NCI-H1105 (cell line): ENCODE measurements at regions not wholly inside any gene's neighbourhood (a gene's known extent, or its start where the extent isn't known, plus 50 kb on each side); places are given as distances from the start of the nearest gene placed in this dataset.

Source experiments
- DNase-seq: peaks from one replicate; lab custom pipeline; 2025; lab: John Stamatoyannopoulos, UW

DNA sequence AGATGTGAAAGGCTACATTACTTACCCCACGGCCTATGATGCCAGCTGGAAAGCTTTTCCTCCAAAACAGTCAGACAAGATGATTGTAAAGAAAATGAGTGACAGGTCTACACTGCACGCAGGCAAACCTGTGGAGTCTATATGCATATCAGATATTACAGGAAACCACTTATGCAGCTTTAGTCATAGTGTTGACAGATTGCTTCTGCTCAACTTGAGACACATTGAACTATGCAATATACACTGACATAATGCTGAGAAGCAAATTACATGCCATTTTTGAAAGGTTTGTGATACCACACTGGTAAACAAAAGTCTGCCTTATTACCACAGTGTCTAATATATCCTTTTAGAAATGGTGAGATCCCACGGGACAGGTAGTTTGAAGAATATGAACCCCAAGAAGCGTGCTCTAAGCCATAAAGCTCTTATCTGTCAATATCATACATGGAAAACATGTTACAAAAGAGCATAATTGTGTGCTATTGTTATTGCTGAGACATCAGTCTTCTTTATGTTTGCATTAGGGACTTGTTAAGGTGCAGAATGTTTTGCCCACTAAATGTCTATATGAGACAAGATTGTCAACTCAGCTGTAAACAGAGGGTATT, 1835.8 kb upstream of the TENM3 start:
- no peak for DNase-seq

DNA sequence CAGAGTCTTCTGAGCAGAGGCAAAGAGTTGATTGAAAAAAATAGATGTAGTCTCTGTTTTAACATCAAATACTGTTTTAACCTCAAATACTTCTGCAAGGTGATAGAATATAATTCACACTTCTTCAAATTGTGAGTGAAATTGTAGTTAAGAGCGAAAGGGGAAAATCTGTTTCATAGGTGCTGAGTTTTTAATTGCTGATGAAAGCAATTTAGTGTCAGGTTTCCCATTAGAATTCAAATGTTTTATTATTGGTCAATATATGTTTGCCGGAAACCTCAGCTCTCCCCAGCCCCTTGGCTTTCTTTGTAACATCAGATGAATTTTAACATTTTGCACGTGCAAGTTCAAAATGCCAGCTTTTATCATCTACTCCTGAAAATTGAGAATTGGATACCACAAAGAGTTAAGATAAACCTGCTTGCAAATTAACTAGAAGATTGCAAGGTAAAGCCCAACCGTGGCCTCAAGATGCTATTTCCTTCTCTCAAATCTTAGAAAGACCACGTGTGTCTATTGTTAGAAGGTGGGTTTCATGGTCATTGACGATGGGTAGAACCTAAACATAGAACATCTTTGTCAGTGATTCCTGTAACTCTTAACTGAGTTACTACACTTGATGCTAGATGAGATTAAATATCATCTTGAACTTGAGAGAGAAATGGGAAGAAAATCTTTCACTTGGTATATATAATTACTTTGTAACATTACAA, 1824.2 kb upstream of the TENM3 start:
- DNase-seq, result no peak

DNA sequence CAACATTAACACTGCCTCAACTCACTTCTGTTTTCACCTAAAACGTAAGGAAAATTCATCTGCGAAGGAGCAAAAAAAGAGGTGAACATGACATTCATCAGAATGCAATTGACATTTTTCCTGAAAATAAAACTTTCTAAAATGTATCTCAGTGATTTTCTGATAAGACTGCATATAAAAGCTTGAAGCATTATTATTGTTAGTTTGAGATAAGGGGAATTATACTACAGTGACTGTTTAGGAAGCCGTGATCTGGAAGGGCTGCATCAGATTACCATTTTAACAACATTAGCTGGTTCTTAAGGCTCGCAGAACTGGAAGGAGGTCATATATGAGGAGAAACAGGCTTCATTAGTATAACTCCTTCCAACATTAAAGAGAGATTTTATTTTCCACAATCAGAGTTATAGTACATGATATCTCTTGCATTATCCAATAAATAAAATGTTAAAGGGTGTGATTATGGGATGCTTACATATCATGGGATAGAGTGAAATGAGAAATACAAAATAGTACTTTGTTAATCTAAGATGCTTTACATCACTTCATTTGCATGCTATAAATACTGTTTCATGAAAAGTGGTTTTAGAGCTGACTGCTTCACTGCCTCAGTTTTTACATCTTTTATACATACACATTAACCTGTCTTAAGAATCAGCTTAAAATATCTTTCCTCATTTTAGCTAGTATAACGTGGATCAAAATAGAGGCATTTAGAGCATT, 1820.1 kb upstream of the TENM3 start:
- no peak for DNase-seq

DNA sequence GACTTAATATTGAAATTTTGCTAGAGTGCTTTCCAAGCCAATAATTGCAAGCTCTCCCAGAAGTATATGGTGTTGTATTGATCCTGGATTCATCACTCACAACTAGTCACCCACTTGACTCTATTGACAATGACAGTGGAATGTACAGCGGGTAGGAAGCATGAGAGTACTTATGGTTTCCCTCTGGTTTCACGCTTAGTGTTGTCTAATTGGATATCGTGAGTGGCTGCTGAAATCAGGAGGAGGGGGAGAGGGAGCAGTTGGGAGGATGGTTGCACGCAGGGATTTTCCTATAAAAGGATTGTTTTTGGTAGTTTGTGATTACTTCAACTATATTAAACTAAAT, 1819.5 kb upstream of the TENM3 start:
- DNase-seq, result no peak

- no peak for DNase-seq
Measured at GRCh38 chr4:180426938-180427337, 1816.3 kb upstream of the TENM3 start.

DNA sequence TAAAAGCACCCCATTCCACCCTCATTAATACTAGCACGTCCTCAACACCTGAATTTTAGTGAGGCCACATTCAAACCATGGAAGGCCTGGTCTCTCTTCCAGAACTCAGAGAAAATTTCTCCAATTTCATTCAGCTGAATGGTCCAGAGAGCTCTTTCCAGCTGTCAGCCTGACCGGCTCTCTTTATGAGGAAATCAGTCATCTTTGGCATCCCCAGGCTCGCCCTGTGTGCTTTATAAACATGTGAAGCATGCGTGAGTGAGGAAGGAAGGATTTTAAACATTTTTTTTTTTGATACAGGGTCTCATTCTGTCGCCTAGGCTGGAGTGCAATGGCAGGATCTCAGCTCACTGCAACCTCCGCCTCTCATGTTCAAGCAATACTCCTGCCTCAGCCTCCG, 1812.9 kb upstream of the TENM3 start:
- DNase-seq, result no peak

GRCh38 chr4:180434131-180434895, 1808.9 kb upstream of the TENM3 start:
- no peak for DNase-seq

DNA sequence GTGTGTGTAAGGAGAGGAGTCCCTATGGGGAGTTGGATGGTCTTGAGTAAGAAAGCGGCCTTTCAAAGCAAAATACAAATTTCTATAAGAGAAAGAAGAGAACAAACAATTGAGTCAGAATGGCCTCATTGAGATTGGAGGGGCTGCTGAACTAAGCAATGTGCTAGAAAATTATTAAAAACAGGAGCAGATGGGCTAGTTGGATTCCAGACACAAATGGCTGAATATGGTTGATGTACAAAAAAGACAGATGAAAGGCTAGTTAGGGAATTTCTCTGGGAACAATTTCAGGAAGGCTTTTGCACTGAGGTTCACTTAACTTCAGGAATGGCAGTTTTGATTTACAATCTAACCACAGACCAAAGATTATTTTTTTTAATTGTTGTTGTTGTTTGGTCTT, 1806.8 kb upstream of the TENM3 start:
- DNase-seq, result no peak

GRCh38 chr4:180437601-180438000, 1805.6 kb upstream of the TENM3 start:
- no peak for DNase-seq

DNA sequence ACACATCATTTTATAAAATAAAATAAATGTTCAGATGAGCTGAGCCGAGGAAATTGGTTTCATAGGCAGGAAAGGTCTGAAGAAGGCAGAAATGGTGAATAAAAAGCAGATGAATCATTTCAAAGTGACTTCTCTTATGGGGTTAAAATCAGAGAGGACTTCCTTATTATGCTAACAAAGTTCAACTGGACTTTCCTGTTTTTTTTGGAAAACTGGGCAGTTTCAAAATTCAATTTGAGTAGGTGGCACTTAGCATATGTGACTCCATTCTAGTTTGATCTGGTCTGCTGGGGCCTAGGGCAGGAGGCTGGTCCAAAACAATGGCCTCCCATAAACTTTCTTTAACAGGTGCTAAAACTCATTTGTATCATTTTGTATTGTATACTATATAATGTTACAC, 1794.9 kb upstream of the TENM3 start:
- DNase-seq, result no peak

DNA sequence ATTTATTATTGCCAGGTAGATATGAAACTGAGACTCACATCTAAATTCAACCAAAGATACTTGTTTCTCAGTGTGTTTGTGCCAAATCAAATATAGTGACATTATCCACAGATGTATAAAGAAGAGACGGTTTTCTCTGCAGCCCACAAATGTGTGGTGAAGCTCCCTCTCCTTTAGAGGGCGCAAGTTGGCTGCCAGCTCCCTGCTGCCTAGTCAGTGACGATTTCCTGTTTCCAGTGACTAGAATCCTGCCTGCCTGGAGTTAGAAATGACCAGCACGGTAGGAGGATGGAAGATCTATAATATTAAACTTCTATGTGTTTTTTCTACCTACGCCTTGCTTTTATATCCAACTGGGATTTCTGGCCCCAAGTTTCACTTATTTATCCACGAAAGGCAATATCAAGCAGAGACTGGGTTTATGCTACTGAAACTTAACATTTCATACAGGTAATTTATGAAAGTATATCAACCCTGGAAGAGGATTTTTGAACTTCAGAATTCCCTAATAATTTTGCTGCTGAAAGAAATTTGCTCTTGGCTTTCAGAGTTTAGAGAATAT, 1793.7 kb upstream of the TENM3 start:
- peak; percentile 18 for DNase-seq

DNA sequence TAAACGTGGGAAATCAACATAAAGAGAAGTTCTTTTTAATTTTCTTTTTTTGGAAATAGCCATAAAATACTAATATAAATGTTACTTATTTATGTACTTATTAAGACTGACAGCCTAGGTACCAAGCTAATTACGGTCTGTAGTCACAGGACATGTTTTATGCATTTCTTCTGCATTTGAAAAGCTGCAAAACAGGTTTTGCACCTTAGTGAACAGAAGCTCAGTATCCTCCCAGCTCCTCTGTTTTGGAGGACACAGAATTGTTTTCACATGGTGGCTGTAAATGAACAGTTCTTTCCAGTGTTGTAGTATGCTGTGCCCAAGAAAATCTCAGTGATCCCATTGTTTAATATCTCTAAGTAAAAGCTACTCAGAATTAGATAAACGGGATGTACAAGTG, 1788.0 kb upstream of the TENM3 start:
- DNase-seq, result no peak

GRCh38 chr4:180456928-180457327, 1786.3 kb upstream of the TENM3 start:
- no peak for DNase-seq

GRCh38 chr4:180462116-180462515, 1781.1 kb upstream of the TENM3 start:
- no peak for DNase-seq

- no peak for DNase-seq
Measured at GRCh38 chr4:180465364-180465763, 1777.8 kb upstream of the TENM3 start.

DNA sequence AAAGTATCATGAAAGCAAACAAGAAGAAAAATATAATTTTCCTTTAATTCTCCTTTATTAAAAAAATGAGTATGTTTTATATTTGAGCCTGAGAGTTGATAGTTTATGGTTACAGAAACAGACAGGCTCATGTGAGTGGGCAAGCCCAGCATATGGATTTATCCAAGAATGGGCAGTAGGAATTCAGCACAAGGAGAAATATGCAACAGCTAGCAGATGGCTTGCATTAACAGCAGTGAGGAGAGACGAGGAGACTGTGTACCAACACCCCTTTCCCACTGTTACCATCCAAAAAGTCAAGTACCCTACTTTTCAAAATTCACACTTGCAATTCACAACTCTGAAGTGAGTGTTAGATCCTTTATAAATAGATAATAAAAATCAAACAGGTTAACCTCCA, 1760.2 kb upstream of the TENM3 start:
- DNase-seq, result no peak

DNA sequence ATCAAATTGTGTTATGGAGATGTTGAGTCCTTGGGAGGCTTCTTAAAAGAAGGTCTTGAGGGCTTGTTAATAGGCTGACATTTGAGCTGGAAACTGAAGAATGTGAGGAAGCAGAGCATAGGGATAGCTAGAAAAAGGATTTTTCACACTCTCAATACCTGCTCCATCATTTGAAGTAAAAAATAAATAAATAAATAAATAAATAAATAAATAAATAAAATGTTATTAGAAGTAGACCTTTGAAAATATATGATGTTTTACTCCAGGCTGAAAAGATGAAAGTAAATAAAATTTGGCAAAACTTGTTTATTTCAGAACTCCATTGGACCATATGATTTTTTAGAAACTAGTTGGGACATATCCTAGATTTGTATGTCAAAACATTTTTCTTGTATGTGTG, 1757.8 kb upstream of the TENM3 start:
- DNase-seq, result no peak

DNA sequence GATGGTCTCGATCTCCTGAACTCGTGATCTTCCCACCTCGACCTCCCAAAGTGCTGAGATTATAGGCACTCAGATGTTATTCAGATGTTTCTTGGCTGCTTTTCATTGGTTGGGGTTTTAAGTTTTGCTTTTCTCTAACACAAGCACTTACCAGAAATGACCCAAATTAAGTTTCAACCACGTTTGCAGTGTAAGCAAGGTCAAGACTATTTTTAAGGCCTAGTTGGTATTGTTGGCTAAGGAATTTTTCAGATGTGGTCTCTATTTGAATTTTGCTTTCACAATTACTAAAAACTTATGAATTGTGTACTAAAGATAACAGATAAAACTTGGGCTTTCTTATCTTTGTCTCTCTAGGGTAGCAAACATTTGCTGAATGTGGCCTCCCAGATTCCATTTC, 1756.9 kb upstream of the TENM3 start:
- DNase-seq, result no peak

DNA sequence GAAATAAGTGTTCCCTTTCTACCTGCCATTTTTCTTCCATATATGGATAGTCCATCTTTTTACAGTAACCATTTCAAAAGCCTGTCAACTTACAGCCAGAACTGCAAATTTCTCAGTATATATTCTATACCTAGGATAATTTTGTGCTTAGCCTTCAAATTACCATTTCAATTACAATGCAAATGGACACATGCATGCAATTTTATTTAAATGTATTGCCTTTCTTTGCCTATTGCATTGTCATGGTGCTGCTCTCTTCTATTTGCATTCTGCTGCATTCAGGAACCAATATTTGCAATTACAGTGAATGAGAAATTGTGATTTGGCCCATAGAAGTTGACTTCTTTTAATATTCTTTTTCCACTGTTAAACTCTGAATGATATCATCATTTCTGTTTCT, 1753.4 kb upstream of the TENM3 start:
- DNase-seq, result no peak

- no peak for DNase-seq
Measured at GRCh38 chr4:180491210-180491609, 1752.0 kb upstream of the TENM3 start.

DNA sequence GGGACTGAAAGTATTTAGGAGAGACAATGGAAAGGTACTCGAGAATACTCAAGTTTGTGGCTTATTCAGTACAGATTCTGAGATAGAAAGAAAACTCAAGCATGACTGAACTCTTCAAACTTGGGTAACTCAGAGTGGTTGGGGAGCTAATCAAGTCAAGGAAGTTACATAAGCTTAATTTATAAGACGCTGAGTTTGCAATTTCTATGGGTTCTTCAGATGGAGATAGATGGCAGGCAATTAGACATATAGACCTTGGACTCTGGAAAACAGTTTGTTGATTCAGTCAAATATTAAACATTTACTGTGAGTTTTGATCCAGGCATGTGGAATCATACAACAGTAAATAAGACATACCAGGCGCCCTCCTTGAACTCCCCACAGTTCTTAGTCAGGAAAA, 1749.9 kb upstream of the TENM3 start:
- no peak for DNase-seq

DNA sequence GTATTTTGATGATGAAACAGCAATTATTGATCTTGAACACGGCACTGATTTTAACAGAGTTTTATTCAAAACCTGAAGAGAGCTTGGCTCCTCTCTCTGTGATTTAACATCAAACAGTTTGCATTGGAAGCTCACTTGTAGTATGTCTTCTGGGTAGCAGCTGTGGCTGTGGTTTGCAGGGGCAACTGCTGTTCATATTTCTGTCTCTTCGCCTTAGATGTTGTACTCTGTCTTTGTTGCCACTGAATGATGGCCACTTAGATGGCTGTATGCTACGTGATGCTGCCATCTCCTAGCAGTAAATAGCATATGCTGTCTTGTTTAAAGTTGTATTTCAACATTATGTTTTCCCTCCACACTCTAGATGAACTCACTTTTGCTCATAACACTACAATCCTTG, 1743.0 kb upstream of the TENM3 start:
- no peak for DNase-seq
